DOHH2 (cell line): ENCODE measurements at regions not wholly inside any gene's neighbourhood (a gene's known extent, or its start where the extent isn't known, plus 50 kb on each side); places are given as distances from the start of the nearest gene placed in this dataset.

Experiments used
- EZH2phosphoT487 ChIP-seq: fragments of 200-600 bp; sonication (generic); IDR thresholded peaks from 2 replicates; pipeline ENCODE4 v1.6.1; 2017; ENCODE audit warnings: borderline replicate concordance, mild to moderate bottlenecking, antibody characterized with exemption, low read length, moderate library complexity, mixed read lengths
- TF ChIP-seq, protein P1 (sequence below): fragments of 200-600 bp; sonication (generic); IDR thresholded peaks from one replicate; pipeline ENCODE4 v1.5.1; 2014; ENCODE audit warnings: antibody characterized with exemption, mild to moderate bottlenecking, low read depth, low read length; ENCODE audit not compliant: poor library complexity, severe bottlenecking

DNA sequence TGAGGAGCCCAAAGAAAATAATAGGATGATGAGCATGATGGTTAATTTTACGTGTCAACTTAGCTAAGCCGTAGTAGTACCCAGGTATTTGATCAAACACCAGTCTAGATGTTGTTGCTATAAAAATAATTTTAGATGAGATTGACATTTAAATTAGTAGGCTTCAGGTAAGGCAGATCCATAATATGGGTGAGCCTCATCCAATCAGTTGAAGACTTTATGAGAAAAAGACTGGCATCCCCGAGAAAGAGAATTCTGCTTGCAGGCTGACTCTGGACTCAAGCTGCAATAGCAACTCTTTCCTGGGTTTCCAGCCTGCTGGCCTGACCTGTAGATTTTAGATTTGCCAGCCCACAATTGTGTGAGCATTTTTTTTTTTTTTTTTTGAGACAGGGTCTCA, 192.8 kb upstream of the LNX1 start:
- TF ChIP-seq, protein P1, sequence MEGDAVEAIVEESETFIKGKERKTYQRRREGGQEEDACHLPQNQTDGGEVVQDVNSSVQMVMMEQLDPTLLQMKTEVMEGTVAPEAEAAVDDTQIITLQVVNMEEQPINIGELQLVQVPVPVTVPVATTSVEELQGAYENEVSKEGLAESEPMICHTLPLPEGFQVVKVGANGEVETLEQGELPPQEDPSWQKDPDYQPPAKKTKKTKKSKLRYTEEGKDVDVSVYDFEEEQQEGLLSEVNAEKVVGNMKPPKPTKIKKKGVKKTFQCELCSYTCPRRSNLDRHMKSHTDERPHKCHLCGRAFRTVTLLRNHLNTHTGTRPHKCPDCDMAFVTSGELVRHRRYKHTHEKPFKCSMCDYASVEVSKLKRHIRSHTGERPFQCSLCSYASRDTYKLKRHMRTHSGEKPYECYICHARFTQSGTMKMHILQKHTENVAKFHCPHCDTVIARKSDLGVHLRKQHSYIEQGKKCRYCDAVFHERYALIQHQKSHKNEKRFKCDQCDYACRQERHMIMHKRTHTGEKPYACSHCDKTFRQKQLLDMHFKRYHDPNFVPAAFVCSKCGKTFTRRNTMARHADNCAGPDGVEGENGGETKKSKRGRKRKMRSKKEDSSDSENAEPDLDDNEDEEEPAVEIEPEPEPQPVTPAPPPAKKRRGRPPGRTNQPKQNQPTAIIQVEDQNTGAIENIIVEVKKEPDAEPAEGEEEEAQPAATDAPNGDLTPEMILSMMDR = no peak
- TF ChIP-seq EZH2phosphoT487 = no peak
